NCI-H526 (cell line): ENCODE measurements at regions not wholly inside any gene's neighbourhood (a gene's known extent, or its start where the extent isn't known, plus 50 kb on each side); places are given as distances from the start of the nearest gene placed in this dataset.
A peak's percentile ranks its signal among the peaks of the same experiment; 100 is the strongest.
"Not testable (repeated sequence)": the region's sequence is repeated elsewhere in the genome, so short reads cannot be mapped to it uniquely, and the experiment has no call there.

Experiments used
- DNase-seq, 2 experiments: peaks; one replicate each; lab custom pipeline; 2025; lab: John Stamatoyannopoulos, UW

DNA sequence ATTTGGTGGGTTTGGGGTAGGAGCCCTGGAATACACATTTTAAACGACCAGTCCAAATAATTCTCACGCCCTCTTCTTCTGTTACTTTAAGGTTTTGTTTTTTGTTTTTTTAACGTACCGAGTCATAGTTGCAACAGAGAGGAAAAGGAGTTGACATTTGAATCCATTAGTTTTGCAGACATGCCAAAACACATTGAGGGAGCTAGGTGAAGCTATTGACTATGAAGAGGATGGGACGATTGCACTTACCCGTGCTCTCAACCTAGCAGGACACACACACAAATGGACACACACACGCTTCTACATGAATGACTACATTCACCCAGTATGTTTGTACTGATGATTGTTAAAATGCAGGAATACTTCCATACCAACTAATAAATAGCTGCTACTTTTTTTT lies 54.3 kb upstream of the CIT start:
- DNase-seq = no peak

DNA sequence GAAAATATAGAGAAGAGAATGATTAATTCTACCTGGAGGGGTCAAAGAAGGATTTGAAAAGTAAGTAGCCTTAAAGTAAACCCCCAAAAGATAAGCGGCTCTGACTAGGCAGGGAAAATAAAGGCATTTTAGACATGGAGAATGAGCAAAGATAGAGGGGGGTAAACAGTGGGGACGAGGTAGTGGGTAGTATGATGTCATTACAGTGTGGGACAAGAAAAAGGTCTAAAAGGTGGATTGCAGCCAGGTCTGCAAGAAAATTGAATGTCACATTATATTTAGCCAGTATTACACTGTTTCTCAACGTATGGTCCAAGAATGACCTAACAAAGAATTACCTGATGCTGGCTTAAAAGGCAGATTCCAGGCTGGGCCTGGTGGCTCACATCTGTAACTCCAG lies 55.8 kb upstream of the CIT start:
- no peak for DNase-seq

DNA sequence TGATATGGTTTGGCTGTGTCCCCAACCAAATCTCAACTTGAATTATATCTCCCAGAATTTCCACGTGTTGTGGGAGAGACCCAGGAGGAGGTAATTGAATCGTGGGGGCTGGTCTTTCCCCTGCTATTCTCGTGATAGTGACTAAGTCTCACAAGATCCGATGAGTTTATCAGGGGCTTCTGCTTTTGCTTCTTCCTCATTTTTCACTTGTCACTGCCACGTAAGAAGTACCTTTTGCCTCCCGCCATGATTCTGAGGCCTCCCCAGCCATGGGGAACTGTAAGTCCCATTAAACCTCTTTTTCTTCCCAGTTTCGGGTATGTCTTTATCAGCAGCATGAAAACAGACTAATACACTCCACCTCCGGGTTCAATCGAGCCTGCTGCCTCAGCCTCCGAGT lies 54.3 kb upstream of the BICDL1 start:
- DNase-seq = not testable (repeated sequence)

DNA sequence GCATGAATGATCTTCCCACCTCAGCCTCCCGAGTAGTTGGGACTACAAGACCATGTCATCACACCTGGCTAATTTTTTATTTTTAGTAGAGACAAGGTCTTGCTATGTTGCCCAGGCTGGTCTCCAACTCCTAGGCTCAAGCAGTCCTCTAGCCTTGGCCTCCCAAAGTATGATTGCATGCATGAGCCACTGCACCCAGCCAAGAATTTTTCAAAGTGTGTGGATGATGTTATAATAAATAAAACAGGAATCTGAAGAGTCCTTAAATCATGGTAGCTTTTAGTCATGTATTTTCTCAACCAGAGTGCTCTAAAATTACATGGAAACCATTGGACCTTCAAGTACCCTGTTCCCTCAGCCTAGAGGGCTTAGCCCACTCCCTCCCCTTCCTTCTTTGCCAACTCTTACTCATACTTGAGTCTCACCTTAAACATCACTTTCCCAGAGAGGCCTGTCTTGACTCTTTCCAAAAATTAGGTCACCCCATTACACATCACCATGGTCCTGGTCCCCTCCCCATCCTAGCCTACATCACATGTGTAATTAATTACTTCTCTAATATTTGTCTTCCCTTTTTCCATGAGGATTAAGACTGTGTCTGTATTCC lies 52.2 kb upstream of the BICDL1 start:
- no peak for DNase-seq

DNA sequence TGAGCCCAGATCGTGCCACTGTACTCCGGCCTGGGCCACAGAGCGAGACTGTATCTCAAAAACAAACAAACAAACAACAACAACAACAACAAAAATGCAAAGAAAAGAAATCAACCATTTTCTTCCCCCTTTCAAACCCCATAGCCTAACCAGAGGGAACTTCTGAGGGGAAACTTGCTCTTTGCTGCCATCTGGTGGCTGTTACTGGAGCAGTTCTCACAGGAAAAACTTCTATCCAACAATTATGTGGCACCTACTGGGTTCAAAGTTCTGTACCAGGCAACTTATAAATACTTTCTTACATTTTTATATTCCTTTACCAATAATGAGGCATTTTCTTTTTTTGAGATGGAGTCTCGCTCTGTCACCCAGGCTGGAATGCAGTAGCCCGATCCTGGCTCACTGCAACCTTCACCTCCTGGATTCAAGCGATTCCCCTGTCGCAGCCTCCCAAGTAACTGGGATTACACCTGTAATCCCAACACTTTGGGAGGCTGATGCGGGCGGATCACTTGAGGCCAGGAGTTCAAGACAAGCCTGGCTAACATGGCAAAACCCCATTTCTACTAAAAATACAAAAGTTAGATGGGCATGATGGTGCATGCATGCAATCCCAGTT lies 50.9 kb upstream of the BICDL1 start:
- peak; percentile 40 to 60 for DNase-seq
